HG02884 (cell line): ENCODE measurements at regions not wholly inside any gene's neighbourhood (a gene's known extent, or its start where the extent isn't known, plus 50 kb on each side); places are given as distances from the start of the nearest gene placed in this dataset.
"Not testable (repeated sequence)": the region's sequence is repeated elsewhere in the genome, so short reads cannot be mapped to it uniquely, and the experiment has no call there.

ENCODE experiments used
- ATAC-seq: cut with Tn5 transposase; IDR thresholded peaks from one replicate; pipeline ENCODE4 v1.9.1; 2021; ENCODE audit warnings: mild to moderate bottlenecking, moderate library complexity; ENCODE audit not compliant: unreplicated experiment

DNA sequence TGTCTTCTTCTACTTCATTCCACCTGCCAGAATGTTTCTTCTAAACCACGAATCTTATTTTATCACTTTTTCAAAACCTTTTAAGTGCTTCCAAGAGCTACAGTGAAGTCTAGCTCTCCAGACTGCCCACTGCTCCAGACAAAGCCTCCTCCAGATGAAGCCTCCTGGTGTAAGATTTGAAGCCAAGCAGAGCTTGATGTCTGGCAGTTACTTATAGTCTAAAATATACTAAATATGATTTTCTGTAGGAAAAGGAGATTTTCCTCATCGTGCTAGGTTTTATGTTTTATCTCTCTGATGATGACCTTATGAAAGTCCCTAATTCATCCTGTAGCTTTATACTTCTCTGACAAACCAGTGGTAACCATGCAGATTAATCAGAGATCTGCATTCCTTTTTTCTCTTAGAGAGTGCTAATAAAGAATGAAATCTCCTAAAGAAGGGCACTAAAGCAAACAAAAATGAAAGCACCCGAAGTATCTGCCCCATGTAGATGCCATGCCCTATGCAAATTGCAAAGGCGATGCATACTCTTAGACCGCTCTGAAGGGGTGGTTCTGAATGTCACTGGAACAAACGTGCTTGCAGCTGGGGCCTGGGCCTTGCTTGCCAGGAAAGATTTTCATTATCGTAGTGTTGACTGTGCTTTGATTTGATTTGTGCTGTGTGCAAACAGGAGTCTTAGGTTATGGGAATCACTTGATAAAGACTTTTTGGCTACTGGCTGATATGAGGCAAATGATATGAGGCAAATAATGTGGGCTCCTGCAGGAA is 314.2 kb downstream of the PID1 start:
- no peak for ATAC-seq

DNA sequence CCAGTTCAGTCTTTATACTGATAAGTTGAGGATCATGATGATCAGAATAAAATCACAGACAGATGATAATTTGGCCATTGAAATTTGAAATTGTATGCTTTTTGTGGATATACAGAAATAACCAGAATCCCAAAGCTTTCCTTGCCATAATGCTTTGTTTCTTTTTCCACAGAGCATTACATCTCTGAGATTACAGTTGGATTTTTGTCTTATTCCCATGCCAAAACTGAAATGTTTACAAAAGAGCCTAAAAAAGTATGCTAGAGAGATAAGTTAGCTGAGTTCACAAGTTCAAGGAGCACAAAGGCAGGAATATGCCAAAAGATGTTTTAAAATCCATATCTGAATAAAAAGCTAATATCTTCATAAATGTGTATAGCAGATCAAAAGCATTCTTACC is 321.3 kb downstream of the PID1 start:
- ATAC-seq, result no peak

DNA sequence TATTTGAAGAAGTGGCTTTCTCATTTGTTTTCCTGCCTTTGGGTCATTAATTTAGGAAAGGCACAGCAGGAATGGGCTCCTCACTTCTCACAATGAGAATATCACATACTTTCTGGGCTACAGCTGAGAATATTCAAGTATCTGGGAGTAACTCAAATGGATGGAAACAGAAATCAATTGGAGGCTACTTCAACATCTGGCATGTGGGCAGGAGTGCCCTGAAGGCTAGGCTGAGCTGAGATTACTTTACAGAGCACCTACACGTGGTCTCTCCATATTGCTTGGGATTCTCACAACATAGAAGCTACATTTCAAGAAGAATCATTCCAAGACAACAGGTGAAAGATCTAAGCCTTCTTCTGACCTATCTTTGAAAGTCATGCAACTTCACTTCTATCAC is 325.4 kb downstream of the PID1 start:
- ATAC-seq, result no peak

- ATAC-seq, result no peak
Observed at GRCh38 chr2:228942856-228943255, 328.2 kb downstream of the PID1 start.

- ATAC-seq, result no peak
Observed at GRCh38 chr2:228938629-228939028, 332.5 kb downstream of the PID1 start.

DNA sequence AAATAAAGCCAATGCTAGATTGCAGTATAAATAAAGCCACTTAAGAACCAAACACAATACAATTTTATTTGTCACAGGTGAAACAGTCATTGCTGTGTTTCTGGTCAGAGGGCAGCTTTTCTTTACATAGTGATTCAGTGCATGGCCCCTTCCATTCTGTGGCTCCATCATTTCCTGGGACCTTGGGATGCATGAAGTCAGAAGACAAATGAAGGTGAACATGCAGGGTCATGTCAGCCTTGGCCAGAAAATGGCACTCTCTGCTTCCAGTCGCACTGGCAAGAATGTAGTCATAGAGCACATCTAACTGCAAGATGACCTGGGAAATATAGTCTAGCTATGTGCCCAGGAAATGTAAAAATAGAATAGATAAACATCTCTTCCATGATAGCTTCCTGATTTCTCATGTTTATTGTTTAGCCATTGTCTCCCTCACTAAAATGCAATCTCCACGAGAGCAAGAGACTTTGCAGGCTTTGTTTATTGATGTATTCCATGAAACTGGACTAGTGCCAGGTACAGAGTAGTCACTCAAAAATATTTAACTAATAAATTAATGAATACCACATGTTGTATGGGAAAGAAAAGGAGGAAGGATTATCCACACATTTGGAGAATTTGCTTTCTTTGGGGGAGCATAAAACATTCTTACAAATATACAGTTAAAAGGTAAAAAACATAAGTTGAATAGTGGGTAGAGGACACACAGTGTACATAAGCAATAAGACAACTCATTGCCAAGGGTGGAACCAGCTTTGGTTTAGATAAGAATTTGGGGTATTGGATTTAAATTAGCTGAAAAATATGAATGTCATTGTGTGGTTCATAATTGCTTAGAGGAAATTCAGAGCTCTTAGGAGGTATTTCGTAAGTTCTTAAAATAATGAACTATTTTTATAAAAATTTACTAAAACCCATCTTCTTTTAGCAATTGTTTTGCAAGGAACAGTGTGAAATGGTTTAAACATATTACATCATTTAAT is 343.8 kb downstream of the PID1 start:
- ATAC-seq, result no peak

GRCh38 chr2:228919808-228920207 is 351.3 kb downstream of the PID1 start:
- no peak for ATAC-seq

GRCh38 chr2:228917220-228917619 is 353.9 kb downstream of the PID1 start:
- no peak for ATAC-seq

- no peak for ATAC-seq
Observed at GRCh38 chr2:228916416-228917090, 354.5 kb downstream of the PID1 start.

DNA sequence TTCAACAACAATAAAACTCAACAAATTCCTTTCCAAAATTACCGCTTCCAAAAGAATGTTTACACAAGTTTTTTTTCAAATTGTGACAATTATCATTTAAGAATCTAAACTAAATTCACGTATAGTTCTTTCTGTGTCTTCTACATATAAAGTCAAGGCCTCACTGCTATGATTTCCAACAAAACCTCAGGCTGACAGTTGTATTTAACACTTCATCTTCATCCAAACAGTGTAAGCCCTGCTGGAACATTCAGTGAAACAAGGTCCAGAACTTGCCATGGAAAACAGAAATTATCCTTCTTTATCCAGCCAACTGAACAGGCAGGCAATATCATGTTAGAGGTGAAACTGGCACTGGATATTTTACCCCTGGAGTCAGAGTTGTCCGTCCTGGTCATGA is 357.9 kb downstream of the PID1 start:
- no peak for ATAC-seq

- not testable (repeated sequence) for ATAC-seq
Observed at GRCh38 chr2:228910872-228911271, 360.2 kb downstream of the PID1 start.

GRCh38 chr2:228902176-228902575 is 368.9 kb downstream of the PID1 start:
- ATAC-seq, result no peak

DNA sequence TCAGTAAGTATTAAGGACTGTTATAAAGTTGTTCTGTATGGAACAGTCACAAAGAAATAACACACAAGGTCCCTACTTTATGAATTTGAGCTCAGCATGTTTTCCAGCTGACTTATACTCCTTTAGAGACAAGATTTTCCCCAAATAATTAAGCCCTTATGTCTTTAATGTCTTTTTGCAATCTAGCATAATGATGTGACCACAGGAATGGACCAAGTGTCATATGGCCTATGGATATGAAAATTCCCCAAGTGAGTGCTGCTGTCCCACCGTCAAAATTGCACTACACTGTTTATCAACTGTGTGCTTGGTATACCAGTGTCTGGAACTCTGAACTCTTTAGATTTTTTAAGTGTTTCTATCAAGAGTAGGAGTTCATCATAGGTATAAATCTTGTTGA is 369.6 kb downstream of the PID1 start:
- no peak for ATAC-seq

- ATAC-seq, result no peak
Observed at GRCh38 chr2:228878138-228878537, 392.9 kb downstream of the PID1 start.

DNA sequence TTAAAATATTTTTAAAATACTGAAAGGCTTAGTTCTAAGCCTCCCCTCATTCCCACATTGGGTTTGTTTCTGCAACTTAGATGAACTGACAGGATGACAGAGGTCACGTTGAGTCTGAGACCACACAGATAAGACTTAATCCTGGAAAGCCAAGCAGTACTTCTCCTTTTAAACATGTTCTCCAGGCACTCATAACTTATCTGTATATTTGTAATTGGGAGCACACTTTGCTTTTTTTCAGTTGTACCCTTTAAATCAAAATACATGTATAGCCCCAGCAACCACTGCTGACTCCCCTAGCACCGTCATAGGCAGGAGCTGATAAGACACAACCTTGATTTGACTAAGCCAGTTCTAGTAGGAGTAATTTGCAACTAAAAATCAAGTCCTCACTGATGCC is 394.8 kb downstream of the PID1 start:
- ATAC-seq, result no peak

- no peak for ATAC-seq
Observed at GRCh38 chr2:228875152-228875900, 395.8 kb downstream of the PID1 start.

DNA sequence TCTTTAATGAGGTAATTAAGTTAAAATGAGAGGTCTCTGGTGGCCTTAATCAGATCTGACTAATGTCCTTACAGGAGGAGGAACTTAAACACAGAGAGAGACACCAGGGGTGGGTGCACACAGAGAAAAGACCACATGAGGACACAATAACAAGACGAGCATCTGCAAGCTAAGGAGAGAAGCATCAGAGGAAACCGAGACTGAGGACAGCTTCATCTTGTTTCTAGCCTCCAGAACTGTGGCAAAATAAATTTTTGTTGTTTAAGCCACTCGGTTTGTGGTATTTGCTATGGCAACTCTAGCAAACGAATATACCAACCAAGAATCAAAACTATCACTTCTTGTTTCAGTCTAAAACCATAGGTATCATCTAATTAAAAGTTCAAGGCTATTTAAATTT is 400.1 kb downstream of the PID1 start:
- ATAC-seq, result no peak

DNA sequence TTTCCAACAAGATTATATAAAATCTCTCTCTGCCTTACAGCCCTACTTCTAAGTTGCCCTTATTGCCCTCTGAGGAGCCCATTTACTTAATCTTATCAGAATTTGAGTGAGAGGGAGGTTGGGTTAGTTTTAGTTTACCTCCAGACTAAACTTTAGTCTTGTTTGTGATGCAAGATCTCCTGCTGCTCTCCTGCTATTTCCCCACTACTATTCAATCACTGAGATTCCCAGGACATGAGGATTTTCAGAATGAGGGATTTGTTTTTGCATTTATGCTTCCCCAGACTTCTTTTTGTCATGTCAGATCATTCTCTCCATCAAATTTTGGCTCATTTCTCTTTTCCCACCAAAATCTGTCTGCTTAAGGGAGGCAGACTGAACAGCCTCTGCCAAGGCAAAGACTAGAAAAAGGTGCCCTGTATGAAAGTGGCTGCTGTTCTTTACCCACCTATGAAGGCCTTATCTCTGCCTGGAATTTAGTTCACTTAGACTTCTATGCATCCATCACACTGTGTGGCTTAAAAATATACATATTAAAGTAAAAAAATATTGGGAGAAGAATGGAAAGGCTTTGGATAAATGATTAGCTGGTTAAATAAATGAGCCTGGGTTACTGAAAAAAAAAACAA is 401.3 kb downstream of the PID1 start:
- no peak for ATAC-seq

DNA sequence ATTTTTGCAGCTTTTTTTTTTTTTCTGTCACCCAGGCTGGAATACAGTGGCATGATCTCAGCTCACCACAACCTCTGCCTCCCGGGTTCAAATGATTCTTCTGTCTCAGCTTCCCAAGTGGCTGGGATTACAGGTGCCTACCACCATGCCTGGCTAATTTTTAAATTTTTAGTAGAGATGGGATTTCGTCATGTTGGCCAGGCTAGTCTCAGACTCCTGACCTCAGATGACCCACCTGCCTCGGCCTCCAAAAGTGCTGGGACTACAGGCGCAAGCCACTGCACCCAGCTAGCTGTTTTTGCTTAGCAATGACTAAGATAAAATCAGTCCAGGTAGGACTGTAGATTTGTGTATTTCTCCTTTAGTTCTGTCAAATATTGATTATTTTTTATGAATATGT is 403.7 kb downstream of the PID1 start:
- ATAC-seq, result no peak

DNA sequence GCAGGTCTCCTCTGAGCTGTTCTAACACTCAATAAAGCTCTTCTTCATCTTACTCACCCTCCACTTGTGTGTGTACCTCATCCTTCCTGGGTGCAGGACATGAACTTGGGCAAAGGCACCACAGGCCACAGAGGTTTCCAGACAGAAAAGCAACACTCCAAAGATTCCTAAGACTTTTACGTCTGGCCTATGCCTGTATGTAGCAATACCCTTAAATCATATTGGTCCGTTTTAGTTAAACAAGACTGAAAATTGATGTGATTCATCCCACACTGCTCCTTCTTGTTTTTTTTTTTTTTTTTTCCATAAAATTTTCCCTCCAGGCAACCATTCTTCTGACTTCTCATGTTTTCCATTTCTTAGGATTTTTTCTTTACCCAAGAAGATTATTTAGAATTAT is 404.3 kb downstream of the PID1 start:
- no peak for ATAC-seq
